Upper lobe of left lung (tissue), 4 donors: ENCODE measurements at regions not wholly inside any gene's neighbourhood (a gene's known extent, or its start where the extent isn't known, plus 50 kb on each side); places are given as distances from the start of the nearest gene placed in this dataset.

Source experiments
- CTCF ChIP-seq, 6 experiments: fragments of 450-650 bp in 4 of 6; fragments of 200-600 bp in 2 of 6; sonication (generic) in 2 of 6; IDR thresholded peaks; one replicate each; pipeline ENCODE4 v1.5.1; 2016 to 2019; ENCODE audit warnings: antibody characterized with exemption in 6 of 6
- POLR2A ChIP-seq, 4 donors: fragments of 450-650 bp; IDR thresholded peaks; one replicate each; pipeline ENCODE4 v1.5.1; 2016 to 2017; ENCODE audit warnings: antibody characterized with exemption in 4 of 4, mild to moderate bottlenecking in 2 of 4

GRCh38 chr4:104625706-104626105 lies 131.0 kb upstream of the CXXC4 start:
- TF ChIP-seq POLR2A (IDR thresholded peaks at IDR 0.05) = no peak
- no peak for TF ChIP-seq CTCF (IDR thresholded peaks at IDR 0.05)
